CD4-positive, alpha-beta T cell treated with Interleukin-12 subunit alpha and Interleukin-12 subunit beta, for 1 hour (primary cell): ENCODE measurements at regions not wholly inside any gene's neighbourhood (a gene's known extent, or its start where the extent isn't known, plus 50 kb on each side); places are given as distances from the start of the nearest gene placed in this dataset.

Source experiments
- DNase-seq: peaks from one replicate; pipeline ENCODE4 v3.0.0-alpha.2; 2020

- no peak for DNase-seq
Measured at GRCh38 chr2:226680719-226681118, 118.9 kb downstream of the IRS1 start.

- DNase-seq: no peak
Measured at GRCh38 chr2:226679389-226680065, 120.1 kb downstream of the IRS1 start.

- no peak for DNase-seq
Measured at GRCh38 chr2:226678422-226678821, 121.2 kb downstream of the IRS1 start.

GRCh38 chr2:226677080-226677479, 122.5 kb downstream of the IRS1 start:
- no peak for DNase-seq

- DNase-seq: no peak
Measured at GRCh38 chr2:226676618-226677017, 123.0 kb downstream of the IRS1 start.

GRCh38 chr2:226674123-226674522, 125.5 kb downstream of the IRS1 start:
- DNase-seq: no peak

- DNase-seq: no peak
Measured at GRCh38 chr2:226673314-226673723, 126.3 kb downstream of the IRS1 start.

GRCh38 chr2:226671141-226671676, 128.4 kb downstream of the IRS1 start:
- no peak for DNase-seq

- DNase-seq: no peak
Measured at GRCh38 chr2:226669905-226670304, 129.7 kb downstream of the IRS1 start.

GRCh38 chr2:226669249-226669648, 130.4 kb downstream of the IRS1 start:
- DNase-seq: no peak

GRCh38 chr2:226667736-226668135, 131.9 kb downstream of the IRS1 start:
- DNase-seq: no peak

- DNase-seq: no peak
Measured at GRCh38 chr2:226665306-226665831, 134.3 kb downstream of the IRS1 start.

GRCh38 chr2:226664661-226665060, 135.0 kb downstream of the IRS1 start:
- DNase-seq: no peak

- no peak for DNase-seq
Measured at GRCh38 chr2:226664140-226664539, 135.5 kb downstream of the IRS1 start.

GRCh38 chr2:226661789-226662545, 137.7 kb downstream of the IRS1 start:
- DNase-seq: no peak

- no peak for DNase-seq
Measured at GRCh38 chr2:226660526-226660925, 139.1 kb downstream of the IRS1 start.

- no peak for DNase-seq
Measured at GRCh38 chr2:226660124-226660523, 139.5 kb downstream of the IRS1 start.

- DNase-seq: no peak
Measured at GRCh38 chr2:226659410-226659809, 140.2 kb downstream of the IRS1 start.

- DNase-seq: no peak
Measured at GRCh38 chr2:226658555-226658954, 141.1 kb downstream of the IRS1 start.

- DNase-seq: no peak
Measured at GRCh38 chr2:226657340-226658053, 142.1 kb downstream of the IRS1 start.

- DNase-seq: no peak
Measured at GRCh38 chr2:226656367-226656766, 143.3 kb downstream of the IRS1 start.

- DNase-seq: no peak
Measured at GRCh38 chr2:226655871-226656270, 143.7 kb downstream of the IRS1 start.
